Loucy (cell line): ENCODE measurements at regions not wholly inside any gene's neighbourhood (a gene's known extent, or its start where the extent isn't known, plus 50 kb on each side); places are given as distances from the start of the nearest gene placed in this dataset.

Experiments used
- H2AFZ ChIP-seq: fragments of 200-600 bp; sonication (generic); 2 replicates; pipeline ENCODE4 v1.6.0; 2016; ENCODE audit warnings: antibody characterized with exemption, mild to moderate bottlenecking, low read length, moderate library complexity
- H3F3A ChIP-seq: fragments of 200-600 bp; 2 replicates; pipeline ENCODE4 v1.6.0; 2016; ENCODE audit warnings: antibody characterized with exemption, low read depth, mild to moderate bottlenecking
- H3K27me3 ChIP-seq: fragments of 200-600 bp; sonication (generic); 2 replicates; pipeline ENCODE4 v1.6.1; 2014; ENCODE audit warnings: low read length, mild to moderate bottlenecking; ENCODE audit not compliant: insufficient read depth, poor library complexity, severe bottlenecking
- H3K36me3 ChIP-seq: fragments of 200-600 bp; sonication (generic); 2 replicates; pipeline ENCODE4 v1.6.1; 2016; ENCODE audit warnings: low read length; ENCODE audit not compliant: insufficient read depth
- H3K4me1 ChIP-seq: fragments of 200-600 bp; sonication (generic); 2 replicates; pipeline ENCODE4 v1.5.1; 2014; ENCODE audit warnings: low read length, mild to moderate bottlenecking; ENCODE audit not compliant: insufficient read depth, poor library complexity, severe bottlenecking
- H3K4me2 ChIP-seq: fragments of 200-600 bp; sonication (generic); 2 replicates; pipeline ENCODE4 v1.6.0; 2014; ENCODE audit warnings: antibody characterized with exemption, low read length, low read depth, mild to moderate bottlenecking; ENCODE audit not compliant: poor library complexity, severe bottlenecking
- H3K4me3 ChIP-seq: fragments of 200-600 bp; sonication (generic); 2 replicates; pipeline ENCODE4 v1.5.1; 2014; ENCODE audit warnings: low read length, mild to moderate bottlenecking, mixed read lengths; ENCODE audit not compliant: poor library complexity, severe bottlenecking
- H3K79me2 ChIP-seq: fragments of 200-600 bp; sonication (generic); 2 replicates; pipeline ENCODE4 v1.6.1; 2014; ENCODE audit warnings: low read length; ENCODE audit not compliant: insufficient read depth
- H3K9ac ChIP-seq: fragments of 200-600 bp; sonication (generic); 2 replicates; pipeline ENCODE4 v1.6.0; 2014; ENCODE audit warnings: mild to moderate bottlenecking, low read depth, low read length, moderate library complexity; ENCODE audit not compliant: poor library complexity, severe bottlenecking
- H3K9me2 ChIP-seq: fragments of 200-600 bp; sonication (generic); replicated peaks from 2 replicates; pipeline ENCODE4 v1.6.1; 2016; ENCODE audit warnings: low read depth, low read length, mixed read lengths
- H3K9me3 ChIP-seq: fragments of 200-600 bp; sonication (generic); 2 replicates; pipeline ENCODE4 v1.6.1; 2014; ENCODE audit warnings: mild to moderate bottlenecking, antibody characterized with exemption, low read length, low read depth; ENCODE audit not compliant: insufficient read depth
- H4K20me1 ChIP-seq: fragments of 200-600 bp; sonication (generic); 2 replicates; pipeline ENCODE4 v1.6.0; 2014; ENCODE audit warnings: antibody characterized with exemption, low read length, mild to moderate bottlenecking; ENCODE audit not compliant: insufficient read depth, poor library complexity, severe bottlenecking
- EZH2phosphoT487 ChIP-seq: fragments of 200-600 bp; IDR thresholded peaks from 2 replicates; pipeline ENCODE4 v1.6.1; 2018; ENCODE audit warnings: antibody characterized with exemption, mild to moderate bottlenecking, moderate library complexity, borderline replicate concordance
- TF ChIP-seq, protein P1 (sequence below): fragments of 200-600 bp; sonication (generic); conservative IDR thresholded peaks from 2 replicates; pipeline ENCODE4 v1.5.1; 2014; ENCODE audit warnings: mild to moderate bottlenecking, antibody characterized with exemption, low read length

DNA sequence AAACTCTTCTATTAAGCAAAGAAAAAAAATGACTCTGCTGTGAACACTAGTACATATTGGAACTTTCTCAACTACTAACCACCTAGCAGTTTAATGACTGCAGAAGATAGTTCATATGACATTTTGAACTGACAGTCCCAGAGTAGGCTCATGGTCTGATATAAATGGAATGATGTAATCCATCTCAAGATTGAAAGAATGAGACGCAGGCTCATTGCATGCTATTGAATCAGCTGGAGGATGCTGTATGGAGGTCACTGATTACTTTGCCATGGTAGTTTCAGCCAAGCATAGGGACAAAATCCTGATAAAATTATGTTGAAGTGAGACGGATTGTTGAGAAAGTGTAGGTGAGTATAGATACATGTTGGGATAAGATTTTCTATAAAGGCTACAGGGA is 217.6 kb upstream of the SEMA3E start:
- H3F3A ChIP-seq, result no peaks in the 10 kb centered on the region

GRCh38 chr7:83864551-83864950 is 215.6 kb upstream of the SEMA3E start:
- H3K4me2 ChIP-seq, result no peak overlapping the region
- H3K4me3 ChIP-seq, result no peak overlapping the region
- no peaks in the 10 kb centered on the region for H3K36me3 ChIP-seq
- H3K9me2 ChIP-seq, result no peaks in the 10 kb centered on the region
- H3K9ac ChIP-seq, result no peak overlapping the region
- H3K9me3 ChIP-seq, result no peaks in the 10 kb centered on the region
- H3K4me1 ChIP-seq, result no peaks in the 10 kb centered on the region
- H3K79me2 ChIP-seq, result no peaks in the 10 kb centered on the region
- no peaks in the 10 kb centered on the region for H3F3A ChIP-seq
- H2AFZ ChIP-seq, result no peak overlapping the region
- no peaks in the 10 kb centered on the region for H4K20me1 ChIP-seq
- no peaks in the 10 kb centered on the region for H3K27me3 ChIP-seq
- TF ChIP-seq, protein P1, sequence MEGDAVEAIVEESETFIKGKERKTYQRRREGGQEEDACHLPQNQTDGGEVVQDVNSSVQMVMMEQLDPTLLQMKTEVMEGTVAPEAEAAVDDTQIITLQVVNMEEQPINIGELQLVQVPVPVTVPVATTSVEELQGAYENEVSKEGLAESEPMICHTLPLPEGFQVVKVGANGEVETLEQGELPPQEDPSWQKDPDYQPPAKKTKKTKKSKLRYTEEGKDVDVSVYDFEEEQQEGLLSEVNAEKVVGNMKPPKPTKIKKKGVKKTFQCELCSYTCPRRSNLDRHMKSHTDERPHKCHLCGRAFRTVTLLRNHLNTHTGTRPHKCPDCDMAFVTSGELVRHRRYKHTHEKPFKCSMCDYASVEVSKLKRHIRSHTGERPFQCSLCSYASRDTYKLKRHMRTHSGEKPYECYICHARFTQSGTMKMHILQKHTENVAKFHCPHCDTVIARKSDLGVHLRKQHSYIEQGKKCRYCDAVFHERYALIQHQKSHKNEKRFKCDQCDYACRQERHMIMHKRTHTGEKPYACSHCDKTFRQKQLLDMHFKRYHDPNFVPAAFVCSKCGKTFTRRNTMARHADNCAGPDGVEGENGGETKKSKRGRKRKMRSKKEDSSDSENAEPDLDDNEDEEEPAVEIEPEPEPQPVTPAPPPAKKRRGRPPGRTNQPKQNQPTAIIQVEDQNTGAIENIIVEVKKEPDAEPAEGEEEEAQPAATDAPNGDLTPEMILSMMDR, result no peak
- no peak for TF ChIP-seq EZH2phosphoT487

More for the DNA sequence above, 217.6 kb upstream of the SEMA3E start:
- Histone ChIP-seq H3K9ac (no peak overlapping the region), H3K9me3 (no peaks in the 10 kb centered on the region), H4K20me1 (no peaks in the 10 kb centered on the region), H3K27me3 (no peaks in the 10 kb centered on the region), H3K4me3 (no peak overlapping the region), H3K36me3 (no peaks in the 10 kb centered on the region), H3K9me2 (no peaks in the 10 kb centered on the region), H3K4me1 (no peaks in the 10 kb centered on the region), H2AFZ (no peak overlapping the region), H3K79me2 (no peaks in the 10 kb centered on the region), H3K4me2 (no peak overlapping the region)
- TF ChIP-seq, protein P1, result no peak

DNA sequence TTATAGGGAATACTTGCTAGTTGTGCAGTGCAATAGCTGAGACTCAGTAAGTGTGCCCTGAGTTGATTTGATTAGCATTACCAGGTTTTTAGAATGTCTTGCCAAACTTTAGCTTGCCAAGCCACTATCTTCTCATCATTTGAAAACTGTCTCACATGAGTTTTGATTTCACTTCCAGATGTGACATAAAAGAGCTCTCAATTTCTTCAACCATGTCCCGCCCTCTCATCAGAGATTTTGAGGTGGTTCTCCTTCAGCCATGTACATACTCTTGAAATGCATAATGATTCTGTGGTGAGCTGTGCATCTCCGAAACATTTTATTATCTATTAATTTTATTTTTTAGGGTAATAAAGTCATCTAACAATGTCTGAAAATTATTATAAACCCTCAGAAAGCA is 215.0 kb upstream of the SEMA3E start:
- Histone ChIP-seq H4K20me1 (no peaks in the 10 kb centered on the region), H3K27me3 (no peaks in the 10 kb centered on the region), H3K9me3 (no peaks in the 10 kb centered on the region), H3F3A (no peaks in the 10 kb centered on the region), H2AFZ (no peak overlapping the region), H3K4me1 (no peaks in the 10 kb centered on the region), H3K36me3 (no peaks in the 10 kb centered on the region), H3K4me2 (no peak overlapping the region), H3K4me3 (no peak overlapping the region), H3K9me2 (no peaks in the 10 kb centered on the region), H3K79me2 (no peaks in the 10 kb centered on the region), H3K9ac (no peak overlapping the region)
- TF ChIP-seq, protein P1, result no peak
- no peak for TF ChIP-seq EZH2phosphoT487
